ENCODE measurements at regions not wholly inside any gene's neighbourhood (a gene's known extent, or its start where the extent isn't known, plus 50 kb on each side); places are given as distances from the start of the nearest gene placed in this dataset.

DNA sequence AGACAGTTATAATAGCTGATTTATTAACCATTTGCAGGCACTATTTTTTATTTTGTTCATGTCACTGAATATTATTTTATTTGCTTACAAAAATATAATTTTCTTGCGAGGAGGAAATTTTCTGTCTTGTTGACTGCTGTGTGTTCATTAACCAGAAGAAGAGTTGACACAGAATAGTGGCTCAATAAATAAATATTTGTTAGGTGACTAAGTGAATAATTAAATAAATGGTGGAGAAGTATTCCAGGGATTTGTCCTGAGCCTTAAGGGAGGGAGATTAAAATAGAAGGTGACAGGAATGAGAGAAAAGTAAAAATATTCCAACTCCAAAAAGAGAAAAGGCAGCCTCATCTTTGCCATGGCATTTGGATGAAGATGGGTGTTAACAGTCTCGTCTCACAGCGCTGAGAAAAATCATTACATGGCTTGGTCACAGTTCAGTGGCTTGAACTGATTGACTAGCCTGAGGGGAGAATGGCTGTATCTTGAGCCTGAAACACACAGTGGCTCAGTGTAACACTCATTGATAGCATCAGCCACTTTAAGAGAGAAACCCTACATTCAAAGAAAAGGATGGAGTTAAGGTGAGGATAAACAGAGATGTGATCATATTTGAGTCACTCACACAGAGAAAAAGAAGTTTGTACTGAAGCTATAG lies 449.9 kb upstream of the NAALADL2 start:
- Histone ChIP-seq H3K4me1 (ENCODE audit: control insufficient read depth, insufficient read depth, low read length) (no peaks in the 10 kb centered on the region), H3K9ac (ENCODE audit: low read length) (no peak overlapping the region), H3K9me3 (ENCODE audit: control insufficient read depth, low read length) (no peaks in the 10 kb centered on the region), H3K36me3 (ENCODE audit: control insufficient read depth, insufficient read depth, low read length) (no peaks in the 10 kb centered on the region), H3K4me3 (ENCODE audit: low read length) (no peak overlapping the region), H3K27me3 (ENCODE audit: control insufficient read depth, insufficient read depth, low read length) (no peaks in the 10 kb centered on the region)

DNA sequence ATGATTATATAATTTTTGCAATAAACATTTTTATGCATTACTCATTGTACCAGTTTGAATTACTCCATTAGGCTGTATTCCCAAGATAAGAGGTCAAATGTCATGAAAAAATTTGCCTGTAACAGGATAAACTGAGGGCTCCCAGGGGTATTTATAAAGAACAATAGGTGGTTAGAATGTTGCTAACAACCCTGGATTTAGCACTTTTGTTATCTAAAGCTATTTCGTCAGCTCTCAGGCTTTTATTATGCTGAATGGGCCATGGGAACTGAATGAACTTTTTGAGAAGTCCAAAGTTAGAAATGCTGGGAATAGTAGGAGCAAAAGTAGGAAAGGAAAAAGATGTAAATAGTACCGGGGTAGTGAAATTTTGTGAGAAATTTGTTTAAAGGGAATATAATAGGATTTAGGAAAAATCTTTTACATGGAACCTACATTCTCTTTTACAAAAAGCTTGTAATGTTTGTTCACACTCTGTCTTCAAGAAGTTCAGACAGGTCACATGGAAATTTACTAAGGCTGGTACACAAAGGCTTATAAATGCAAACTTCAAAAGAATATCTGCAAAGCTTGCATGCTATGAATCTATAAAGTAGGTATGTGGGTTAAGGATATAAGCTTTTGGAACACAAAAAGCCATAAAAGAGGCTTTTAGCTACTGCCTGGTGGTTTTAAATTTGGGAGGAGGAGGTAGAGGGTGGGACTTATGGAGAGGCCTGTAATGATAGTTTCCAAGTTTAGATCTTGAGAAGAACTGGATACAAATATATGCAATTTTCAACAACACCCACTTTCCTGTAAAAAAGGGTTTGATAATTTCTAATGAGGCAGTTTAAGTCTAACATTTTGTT lies 445.8 kb upstream of the NAALADL2 start:
- no peak overlapping the region for H3K9ac ChIP-seq (ENCODE audit: low read length)
- H3K4me1 ChIP-seq (ENCODE audit: control insufficient read depth, insufficient read depth, low read length) = no peaks in the 10 kb centered on the region
- H3K36me3 ChIP-seq (ENCODE audit: control insufficient read depth, insufficient read depth, low read length) = no peaks in the 10 kb centered on the region
- no peaks in the 10 kb centered on the region for H3K9me3 ChIP-seq (ENCODE audit: control insufficient read depth, low read length)
- H3K4me3 ChIP-seq (ENCODE audit: low read length) = no peak overlapping the region
- H3K27me3 ChIP-seq (ENCODE audit: control insufficient read depth, insufficient read depth, low read length) = no peaks in the 10 kb centered on the region

DNA sequence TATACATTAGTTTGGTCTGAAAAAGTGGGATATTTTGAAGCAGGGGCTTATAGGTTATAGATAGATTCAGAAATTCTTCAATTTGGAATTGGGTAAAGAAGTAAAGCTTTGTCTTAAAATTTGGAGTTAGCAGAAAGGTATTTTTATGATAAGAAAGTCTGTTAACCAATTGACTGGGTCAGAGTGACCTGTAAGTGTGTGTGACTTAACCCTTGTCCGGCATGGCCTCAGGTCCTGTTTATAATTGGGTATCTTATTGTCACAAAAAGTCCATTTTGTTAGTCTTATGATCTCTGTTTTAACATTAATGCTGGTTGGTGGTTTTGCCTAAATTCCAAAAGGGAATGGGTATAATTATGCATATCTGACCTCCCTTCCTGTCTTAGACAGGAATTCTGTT lies 444.2 kb upstream of the NAALADL2 start:
- H3K9ac ChIP-seq (ENCODE audit: low read length) = no peak overlapping the region
- no peaks in the 10 kb centered on the region for H3K27me3 ChIP-seq (ENCODE audit: control insufficient read depth, insufficient read depth, low read length)
- no peaks in the 10 kb centered on the region for H3K9me3 ChIP-seq (ENCODE audit: control insufficient read depth, low read length)
- H3K4me3 ChIP-seq (ENCODE audit: low read length) = no peak overlapping the region
- H3K4me1 ChIP-seq (ENCODE audit: control insufficient read depth, insufficient read depth, low read length) = no peaks in the 10 kb centered on the region
- no peaks in the 10 kb centered on the region for H3K36me3 ChIP-seq (ENCODE audit: control insufficient read depth, insufficient read depth, low read length)

DNA sequence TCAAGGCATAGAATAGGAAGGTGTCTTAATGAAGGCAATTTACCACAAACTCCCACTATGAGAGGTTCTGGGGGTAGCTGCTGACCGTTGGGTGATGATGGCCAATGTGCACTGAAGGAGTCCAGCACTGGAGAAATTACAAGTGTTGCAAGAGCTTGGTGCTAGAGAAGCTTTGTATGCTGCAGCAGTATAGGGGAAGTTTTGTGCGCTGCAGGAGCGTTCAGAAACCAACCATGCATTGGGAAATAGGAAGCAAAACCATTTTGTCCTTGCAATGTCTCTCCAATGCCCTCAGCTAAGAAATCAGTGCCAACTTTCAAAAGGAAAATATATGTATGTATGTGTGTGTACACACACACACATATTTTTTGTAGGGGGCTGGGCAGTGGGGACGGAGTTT lies 441.6 kb upstream of the NAALADL2 start:
- Histone ChIP-seq H3K9me3 (ENCODE audit: control insufficient read depth, low read length) (no peaks in the 10 kb centered on the region), H3K4me3 (ENCODE audit: low read length) (no peak overlapping the region), H3K4me1 (ENCODE audit: control insufficient read depth, insufficient read depth, low read length) (no peaks in the 10 kb centered on the region), H3K9ac (ENCODE audit: low read length) (no peak overlapping the region), H3K36me3 (ENCODE audit: control insufficient read depth, insufficient read depth, low read length) (no peaks in the 10 kb centered on the region), H3K27me3 (ENCODE audit: control insufficient read depth, insufficient read depth, low read length) (no peaks in the 10 kb centered on the region)

DNA sequence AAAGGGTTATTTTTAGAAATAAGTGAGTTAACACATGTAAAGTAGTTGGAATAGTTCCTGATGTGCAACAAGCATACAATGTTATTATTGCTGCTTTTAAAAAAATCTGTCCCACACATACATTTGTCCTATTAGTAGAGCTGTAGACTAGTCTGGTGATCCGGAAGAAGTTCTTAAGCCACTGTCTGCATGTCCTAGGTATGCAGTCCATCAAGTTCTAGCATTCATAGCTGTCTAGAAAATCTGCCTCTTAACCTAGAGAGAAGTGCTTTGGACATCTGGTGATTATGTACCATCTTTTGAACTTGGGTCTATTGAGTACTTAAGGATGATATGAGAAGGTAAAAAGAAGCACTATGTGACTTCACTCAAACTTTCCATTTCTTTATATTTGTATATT lies 439.9 kb upstream of the NAALADL2 start:
- Histone ChIP-seq H3K4me1 (ENCODE audit: control insufficient read depth, insufficient read depth, low read length) (no peaks in the 10 kb centered on the region), H3K9me3 (ENCODE audit: control insufficient read depth, low read length) (no peaks in the 10 kb centered on the region), H3K9ac (ENCODE audit: low read length) (no peak overlapping the region), H3K27me3 (ENCODE audit: control insufficient read depth, insufficient read depth, low read length) (no peaks in the 10 kb centered on the region), H3K36me3 (ENCODE audit: control insufficient read depth, insufficient read depth, low read length) (no peaks in the 10 kb centered on the region), H3K4me3 (ENCODE audit: low read length) (no peak overlapping the region)

DNA sequence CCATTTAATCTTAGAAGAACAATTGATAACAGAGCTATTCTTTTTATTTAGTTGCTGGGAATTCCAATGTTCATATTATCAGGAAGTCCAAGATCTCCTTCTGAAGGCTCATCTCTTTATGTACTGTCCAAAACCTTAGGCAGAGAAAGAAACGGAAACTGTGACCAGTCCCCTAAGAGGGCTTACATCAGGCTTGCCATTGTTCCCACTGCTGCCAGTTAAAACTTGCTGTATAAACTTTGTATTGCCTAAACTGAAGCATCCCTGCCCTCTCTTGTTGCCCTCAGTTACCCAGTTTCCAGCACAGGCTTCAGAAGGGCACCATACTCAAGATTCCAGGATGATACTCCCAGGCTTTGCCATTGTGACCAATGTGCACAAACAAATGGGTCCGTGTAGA lies 435.2 kb upstream of the NAALADL2 start:
- no peaks in the 10 kb centered on the region for H3K4me1 ChIP-seq (ENCODE audit: control insufficient read depth, insufficient read depth, low read length)
- H3K4me3 ChIP-seq (ENCODE audit: low read length) = no peak overlapping the region
- no peaks in the 10 kb centered on the region for H3K27me3 ChIP-seq (ENCODE audit: control insufficient read depth, insufficient read depth, low read length)
- no peak overlapping the region for H3K9ac ChIP-seq (ENCODE audit: low read length)
- H3K9me3 ChIP-seq (ENCODE audit: control insufficient read depth, low read length) = no peaks in the 10 kb centered on the region
- no peaks in the 10 kb centered on the region for H3K36me3 ChIP-seq (ENCODE audit: control insufficient read depth, insufficient read depth, low read length)

DNA sequence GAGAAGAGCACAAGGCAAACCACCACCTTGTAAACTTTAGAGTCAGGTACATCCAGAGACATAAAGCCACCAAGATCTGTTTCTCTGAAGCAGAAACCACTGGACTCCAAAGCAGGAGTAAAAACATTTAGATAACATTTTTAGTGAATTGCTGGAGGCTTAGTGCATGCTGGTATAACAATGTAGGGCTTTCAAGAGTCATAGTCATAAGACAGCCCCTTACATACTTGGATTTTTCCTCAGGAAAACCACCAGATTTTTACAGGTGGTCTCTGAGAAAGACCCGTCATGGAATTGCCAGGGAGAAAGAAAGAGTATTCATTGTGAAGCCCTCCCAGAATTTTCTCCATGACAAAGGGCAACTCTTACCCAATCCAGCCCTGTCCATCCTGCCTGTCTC lies 434.5 kb upstream of the NAALADL2 start:
- Histone ChIP-seq H3K9ac (ENCODE audit: low read length) (no peak overlapping the region), H3K4me1 (ENCODE audit: control insufficient read depth, insufficient read depth, low read length) (no peaks in the 10 kb centered on the region), H3K9me3 (ENCODE audit: control insufficient read depth, low read length) (no peaks in the 10 kb centered on the region), H3K27me3 (ENCODE audit: control insufficient read depth, insufficient read depth, low read length) (no peaks in the 10 kb centered on the region), H3K4me3 (ENCODE audit: low read length) (no peak overlapping the region), H3K36me3 (ENCODE audit: control insufficient read depth, insufficient read depth, low read length) (no peaks in the 10 kb centered on the region)

DNA sequence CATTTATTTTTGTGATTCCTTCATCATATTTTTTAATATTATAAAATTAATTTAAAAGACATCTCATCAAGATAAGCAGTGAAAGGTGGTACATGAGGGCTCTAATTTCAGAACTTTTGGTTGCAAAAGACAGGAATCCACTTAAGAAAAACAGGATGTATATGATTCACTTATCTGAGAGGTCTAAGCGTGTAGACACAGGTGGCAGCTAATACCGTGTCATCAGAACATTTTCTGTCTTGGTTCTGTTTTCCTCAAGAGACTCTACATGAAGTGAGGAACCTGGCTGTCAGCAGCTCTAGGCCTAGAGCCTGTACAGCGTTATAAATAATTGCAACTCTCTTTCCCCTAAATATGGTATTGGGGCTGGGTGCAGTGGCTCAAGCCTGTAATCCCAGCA lies 433.7 kb upstream of the NAALADL2 start:
- Histone ChIP-seq H3K9ac (ENCODE audit: low read length) (no peak overlapping the region), H3K9me3 (ENCODE audit: control insufficient read depth, low read length) (no peaks in the 10 kb centered on the region), H3K4me3 (ENCODE audit: low read length) (no peak overlapping the region), H3K4me1 (ENCODE audit: control insufficient read depth, insufficient read depth, low read length) (no peaks in the 10 kb centered on the region), H3K27me3 (ENCODE audit: control insufficient read depth, insufficient read depth, low read length) (no peaks in the 10 kb centered on the region), H3K36me3 (ENCODE audit: control insufficient read depth, insufficient read depth, low read length) (no peaks in the 10 kb centered on the region)

DNA sequence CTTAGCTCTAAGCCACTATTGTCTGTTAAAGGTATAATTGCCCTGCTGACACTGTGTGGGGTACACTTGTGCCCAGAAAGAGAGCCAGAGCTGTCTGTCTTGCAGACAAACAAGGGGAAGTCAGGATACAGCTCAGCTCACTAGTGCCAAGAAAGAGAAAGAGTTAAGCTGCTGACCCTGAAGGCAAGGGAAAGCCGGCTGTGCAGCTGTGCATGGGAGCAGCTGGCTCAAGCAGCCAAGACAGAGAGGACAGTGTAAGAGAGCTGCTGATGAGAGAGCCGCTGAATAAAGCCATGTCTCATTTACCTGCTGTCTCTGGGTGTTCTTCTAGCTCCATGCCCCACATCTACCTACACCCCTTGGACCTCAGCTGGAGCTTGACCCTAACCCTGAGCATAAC lies 428.1 kb upstream of the NAALADL2 start:
- Histone ChIP-seq H3K4me3 (ENCODE audit: low read length) (no peak overlapping the region), H3K4me1 (ENCODE audit: control insufficient read depth, insufficient read depth, low read length) (no peaks in the 10 kb centered on the region), H3K27me3 (ENCODE audit: control insufficient read depth, insufficient read depth, low read length) (no peaks in the 10 kb centered on the region), H3K9me3 (ENCODE audit: control insufficient read depth, low read length) (no peaks in the 10 kb centered on the region), H3K9ac (ENCODE audit: low read length) (no peak overlapping the region), H3K36me3 (ENCODE audit: control insufficient read depth, insufficient read depth, low read length) (no peaks in the 10 kb centered on the region)

DNA sequence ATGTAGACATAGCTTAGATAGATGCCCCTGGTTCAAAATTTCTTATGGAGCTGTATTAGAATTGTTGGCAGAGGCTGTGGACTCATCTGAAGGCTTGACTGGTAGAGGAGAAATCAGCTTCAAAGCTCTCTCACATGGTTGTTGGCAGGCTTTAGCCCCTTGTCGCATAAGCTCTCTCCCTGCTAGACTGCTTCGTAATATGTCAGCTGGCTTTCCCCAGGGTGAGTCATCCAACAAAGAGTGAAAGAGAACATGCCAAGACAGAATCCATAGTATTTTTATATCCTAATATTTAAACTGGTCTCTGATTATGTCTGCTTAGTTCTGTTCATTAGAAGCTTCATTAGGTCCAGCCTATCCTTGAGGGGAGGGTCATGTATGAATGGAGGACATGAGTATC lies 427.4 kb upstream of the NAALADL2 start:
- Histone ChIP-seq H3K27me3 (ENCODE audit: control insufficient read depth, insufficient read depth, low read length) (no peaks in the 10 kb centered on the region), H3K36me3 (ENCODE audit: control insufficient read depth, insufficient read depth, low read length) (no peaks in the 10 kb centered on the region), H3K4me3 (ENCODE audit: low read length) (no peak overlapping the region), H3K9me3 (ENCODE audit: control insufficient read depth, low read length) (no peaks in the 10 kb centered on the region), H3K9ac (ENCODE audit: low read length) (no peak overlapping the region), H3K4me1 (ENCODE audit: control insufficient read depth, insufficient read depth, low read length) (no peaks in the 10 kb centered on the region)

DNA sequence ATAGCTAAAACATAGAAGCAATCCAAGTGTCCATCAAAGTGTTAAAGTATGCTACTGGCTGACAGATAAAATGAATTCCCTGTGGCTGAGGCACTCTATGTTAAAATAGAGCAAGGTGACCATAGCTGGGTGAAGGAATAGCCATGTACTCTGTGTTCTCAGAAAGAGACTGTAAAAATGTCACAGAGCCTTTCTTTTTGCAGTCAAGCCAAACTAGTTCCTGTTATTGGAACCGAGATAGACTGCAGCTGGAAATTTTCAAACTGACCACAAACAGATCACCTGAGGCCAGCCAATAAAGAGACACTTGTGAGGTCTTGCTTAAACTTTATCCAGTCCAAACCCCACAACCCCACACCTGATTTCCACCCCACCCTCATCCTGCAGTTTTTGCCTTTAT lies 422.8 kb upstream of the NAALADL2 start:
- H3K27me3 ChIP-seq (ENCODE audit: control insufficient read depth, insufficient read depth, low read length) = no peaks in the 10 kb centered on the region
- H3K9ac ChIP-seq (ENCODE audit: low read length) = no peak overlapping the region
- no peaks in the 10 kb centered on the region for H3K36me3 ChIP-seq (ENCODE audit: control insufficient read depth, insufficient read depth, low read length)
- H3K4me1 ChIP-seq (ENCODE audit: control insufficient read depth, insufficient read depth, low read length) = peaks cover 4% of the 10 kb centered on the region
- H3K4me3 ChIP-seq (ENCODE audit: low read length) = no peak overlapping the region
- H3K9me3 ChIP-seq (ENCODE audit: control insufficient read depth, low read length) = no peaks in the 10 kb centered on the region

DNA sequence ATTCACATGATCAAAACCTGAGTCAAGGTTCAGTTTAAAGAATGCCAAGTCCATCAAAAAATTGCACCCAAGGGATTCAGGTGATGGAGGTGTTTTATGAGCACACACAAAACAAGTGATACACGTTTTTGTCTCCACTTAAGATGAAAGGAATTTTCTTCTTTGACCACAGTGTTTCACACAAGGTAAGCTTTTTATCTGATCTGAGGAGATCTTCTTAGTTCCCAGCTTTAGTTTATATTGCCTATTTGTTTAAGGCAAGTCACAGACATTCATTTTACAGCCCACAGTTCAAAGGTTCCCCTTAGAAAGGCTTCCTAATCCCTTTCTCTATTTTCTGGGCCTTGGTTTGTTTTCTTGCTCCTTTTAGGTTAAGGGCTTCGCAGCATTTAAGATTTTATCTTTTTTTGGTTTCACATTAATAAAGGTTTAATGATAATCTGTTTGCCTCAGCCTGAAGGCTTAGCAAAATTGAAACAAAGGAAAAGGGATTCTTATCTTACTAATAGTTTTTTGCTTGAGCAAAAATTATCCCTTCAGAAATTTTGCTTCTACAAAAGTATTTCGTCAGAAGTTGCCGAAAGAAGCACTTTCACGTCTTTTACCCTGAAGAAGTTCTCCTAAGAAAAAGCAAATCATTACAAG lies 420.5 kb upstream of the NAALADL2 start:
- H3K4me1 ChIP-seq (ENCODE audit: control insufficient read depth, insufficient read depth, low read length) = peaks cover 4% of the 10 kb centered on the region
- H3K9ac ChIP-seq (ENCODE audit: low read length) = no peak overlapping the region
- H3K36me3 ChIP-seq (ENCODE audit: control insufficient read depth, insufficient read depth, low read length) = no peaks in the 10 kb centered on the region
- H3K27me3 ChIP-seq (ENCODE audit: control insufficient read depth, insufficient read depth, low read length) = no peaks in the 10 kb centered on the region
- no peaks in the 10 kb centered on the region for H3K9me3 ChIP-seq (ENCODE audit: control insufficient read depth, low read length)
- H3K4me3 ChIP-seq (ENCODE audit: low read length) = no peak overlapping the region
